Psoas muscle (tissue), 7 donors: ENCODE measurements at regions not wholly inside any gene's neighbourhood (a gene's known extent, or its start where the extent isn't known, plus 50 kb on each side); places are given as distances from the start of the nearest gene placed in this dataset.

Experiments used
- ATAC-seq, 4 donors: fragments of 200-7000 bp; cut with Tn5 transposase; one replicate each; pipeline ENCODE4 v1.9.1; 2020; ENCODE audit warnings: moderate library complexity in 3 of 4, mild to moderate bottlenecking in 2 of 4
- DNase-seq, 2 donors: peaks; one replicate each; pipeline ENCODE4 v3.0.0-alpha.2; 2020
- H3K27ac ChIP-seq: fragments of 200-600 bp; one replicate; pipeline ENCODE4 v1.8.0; 2022
- H3K27me3 ChIP-seq, 3 donors: fragments of 200-600 bp in 1 of 3; one replicate each; pipeline versions ENCODE4 v1.6.1 to v1.8.0; 2013 to 2022; ENCODE audit warnings: low read length in 2 of 3, mild to moderate bottlenecking in 2 of 3, moderate library complexity in 1 of 3; ENCODE audit not compliant: insufficient read depth in 3 of 3
- H3K36me3 ChIP-seq, 2 donors: fragments of 200-600 bp in 1 of 2; one replicate each; pipeline versions ENCODE4 v1.6.1 to v1.8.0; 2013 to 2022; ENCODE audit warnings: low read depth in 1 of 2, mild to moderate bottlenecking in 1 of 2, moderate library complexity in 1 of 2; ENCODE audit not compliant: insufficient read depth in 1 of 2
- H3K4me1 ChIP-seq: fragments of 200-600 bp; one replicate; pipeline ENCODE4 v1.8.0; 2022
- H3K4me3 ChIP-seq: fragments of 200-600 bp; one replicate; pipeline ENCODE4 v1.8.0; 2022; ENCODE audit warnings: mild to moderate bottlenecking
- H3K9me3 ChIP-seq: fragments of 200-600 bp; one replicate; pipeline ENCODE4 v1.8.0; 2022
- CTCF ChIP-seq: fragments of 200-600 bp; IDR thresholded peaks from one replicate; pipeline ENCODE4 v1.8.0; 2022; ENCODE audit warnings: antibody characterized with exemption
- WGBS, 3 donors: extraction: QIAGEN DNeasy Blood & Tissue Kit; methylation state at CpG; one replicate each; pipeline versions ENCODE4 v1.1.6 to v1.1.7; 2013; 5-methylcytosine and 5-hydroxymethylcytosine counted together
- intact Hi-C, 2 donors: fragments of 100-400 bp; cut with DNase I; formaldehyde crosslinking; loops; one replicate each; pipeline versions ENCODE4 v1.11.0 to v1.14.2; 2022
- donor health status: healthy with polysubstance abuse.
- donor health status: DM: no; HTN: no; CAD: no; lungs with moderate emphysema.
- donor health status: Bipolar disorder and iron deficiency.
- donor health status: healthy.
- donor health status: DM: yes; HTN: yes; CAD: no.
- donor health status: DM: no; HTN: no; CAD: no.
- donor health status: DM: yes; HTN: yes; CAD: no.

- Histone ChIP-seq H3K27ac (no peak overlapping the region), H3K4me3 (no peak overlapping the region), H3K27me3 (no peaks in the 10 kb centered on the region), H3K36me3 (no peaks in the 10 kb centered on the region), H3K4me1 (no peaks in the 10 kb centered on the region), H3K9me3 (no peaks in the 10 kb centered on the region)
- intact Hi-C loops, result no loop called here
- 88 to 94% (median 90%) methylated on average over 8 of the region's 8 CpGs for WGBS, 3 donors
- ATAC-seq, result no peak
- TF ChIP-seq CTCF, result no peak
- DNase-seq, result no peak
Observed at GRCh38 chr4:177853229-177853628, 411.0 kb upstream of the AGA start.

DNA sequence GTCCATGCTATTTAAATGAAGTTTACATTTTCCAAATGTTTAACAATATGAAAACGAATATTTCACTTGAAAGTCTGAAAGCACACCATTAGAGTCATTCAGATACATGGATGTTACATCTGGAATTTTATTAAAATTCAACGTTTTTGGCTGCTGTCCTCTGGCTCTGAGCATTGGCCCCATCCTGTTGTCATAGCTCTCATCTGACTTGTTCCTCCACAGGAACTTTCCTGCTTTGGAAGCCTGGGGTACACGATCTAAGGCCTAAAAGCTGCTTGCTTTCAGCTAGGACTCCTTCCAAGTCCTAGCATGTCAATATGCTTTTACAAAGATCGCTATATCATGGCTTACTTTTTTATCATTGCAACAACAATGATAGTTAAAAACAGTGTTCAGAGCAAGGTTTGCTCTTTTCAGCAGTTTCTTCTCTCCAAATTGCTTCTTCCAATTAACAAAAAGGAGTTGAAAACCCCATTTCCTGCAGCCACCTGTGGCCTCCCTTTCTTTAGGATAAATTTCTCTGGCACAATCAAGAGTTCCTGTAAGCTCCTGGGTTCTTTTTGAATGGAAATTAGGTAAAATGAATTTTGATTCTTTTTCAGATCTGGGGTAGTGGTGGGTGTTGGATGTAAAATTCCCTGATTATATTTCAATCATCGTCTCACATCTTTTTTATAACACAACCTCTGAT lies 413.4 kb upstream of the AGA start:
- no peak overlapping the region for H3K27ac ChIP-seq

DNA sequence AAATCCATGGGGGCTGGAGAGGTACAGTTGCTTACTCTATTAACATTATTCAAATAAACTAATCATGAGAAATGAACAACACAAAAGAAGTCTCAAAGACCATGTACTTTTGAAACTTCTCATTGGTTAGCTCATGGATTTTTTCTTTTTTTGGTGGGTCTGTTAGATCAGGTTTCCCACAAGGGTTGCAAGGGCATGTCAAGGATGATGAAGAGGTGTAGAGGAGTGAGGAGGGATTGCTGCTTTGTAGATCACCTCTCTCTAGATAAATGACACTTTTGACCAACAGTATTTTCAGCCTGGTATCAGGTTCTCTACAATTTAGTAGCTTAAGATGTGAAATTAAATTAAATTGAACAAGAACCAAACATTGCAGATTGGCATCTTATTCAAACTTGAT lies 417.9 kb upstream of the AGA start:
- Histone ChIP-seq H3K36me3 (no peaks in the 10 kb centered on the region), H3K27me3 (no peaks in the 10 kb centered on the region), H3K9me3 (no peaks in the 10 kb centered on the region), H3K4me3 (no peak overlapping the region), H3K4me1 (no peaks in the 10 kb centered on the region), H3K27ac (no peak overlapping the region)
- no peak for TF ChIP-seq CTCF
- no peak for ATAC-seq
- intact Hi-C loops, result no loop called here
- DNase-seq, result no peak

More for the DNA sequence above, 413.4 kb upstream of the AGA start:
- DNase-seq (no peak), ATAC-seq (no peak)
- TF ChIP-seq CTCF, result no peak
- Histone ChIP-seq H3K36me3 (no peaks in the 10 kb centered on the region), H3K4me3 (no peak overlapping the region), H3K4me1 (no peaks in the 10 kb centered on the region), H3K27me3 (no peaks in the 10 kb centered on the region), H3K9me3 (no peaks in the 10 kb centered on the region)
- 49 to 52% (median 51%) methylated on average over 5 of the region's 5 CpGs for WGBS, 3 donors
- intact Hi-C loops, result no loop called here

GRCh38 chr4:177861551-177862094 lies 419.4 kb upstream of the AGA start:
- TF ChIP-seq CTCF, result no peak
- Histone ChIP-seq H3K27me3 (no peaks in the 10 kb centered on the region), H3K27ac (no peak overlapping the region), H3K36me3 (no peaks in the 10 kb centered on the region), H3K9me3 (no peaks in the 10 kb centered on the region), H3K4me3 (no peak overlapping the region), H3K4me1 (no peaks in the 10 kb centered on the region)
- DNase-seq, result no peak
- ATAC-seq, result no peak
- 91 to 95% (median 94%) methylated on average over 18 of the region's 18 CpGs for WGBS, 3 donors
- intact Hi-C loops, result no loop called here
